GM21390 (cell line): ENCODE measurements at regions not wholly inside any gene's neighbourhood (a gene's known extent, or its start where the extent isn't known, plus 50 kb on each side); places are given as distances from the start of the nearest gene placed in this dataset.
A peak's percentile ranks its signal among the peaks of the same experiment; 100 is the strongest.

Experiments used
- ATAC-seq: cut with Tn5 transposase; IDR thresholded peaks from one replicate; pipeline ENCODE4 v1.9.1; 2021; ENCODE audit not compliant: unreplicated experiment

GRCh38 chr2:53452400-53452799 lies 315.2 kb upstream of the CHAC2 start:
- ATAC-seq, result no peak

DNA sequence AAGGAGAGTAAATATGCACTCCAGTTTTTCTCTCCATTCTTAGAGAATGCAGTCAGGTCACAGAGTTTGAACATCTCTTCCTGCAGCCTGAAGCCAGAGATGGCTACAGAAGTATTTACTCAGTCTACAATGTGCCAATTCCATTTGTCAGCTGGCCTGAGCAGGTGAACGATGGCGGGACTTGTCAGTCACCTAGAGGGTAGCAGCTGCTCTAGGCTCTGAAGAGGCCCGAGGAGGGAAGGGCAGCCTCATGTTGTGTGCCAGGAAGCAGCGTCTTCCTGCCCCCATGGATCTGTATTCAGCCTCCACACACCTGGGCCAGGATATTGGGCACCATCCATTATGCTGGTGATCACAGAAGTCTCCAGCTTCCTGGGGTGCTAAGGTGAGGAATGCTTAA lies 316.7 kb upstream of the CHAC2 start:
- no peak for ATAC-seq

GRCh38 chr2:53448591-53448990 lies 319.0 kb upstream of the CHAC2 start:
- ATAC-seq, result no peak

- ATAC-seq, result no peak
These were observed 319.5 kb upstream of the CHAC2 start for GRCh38 chr2:53448086-53448485.

DNA sequence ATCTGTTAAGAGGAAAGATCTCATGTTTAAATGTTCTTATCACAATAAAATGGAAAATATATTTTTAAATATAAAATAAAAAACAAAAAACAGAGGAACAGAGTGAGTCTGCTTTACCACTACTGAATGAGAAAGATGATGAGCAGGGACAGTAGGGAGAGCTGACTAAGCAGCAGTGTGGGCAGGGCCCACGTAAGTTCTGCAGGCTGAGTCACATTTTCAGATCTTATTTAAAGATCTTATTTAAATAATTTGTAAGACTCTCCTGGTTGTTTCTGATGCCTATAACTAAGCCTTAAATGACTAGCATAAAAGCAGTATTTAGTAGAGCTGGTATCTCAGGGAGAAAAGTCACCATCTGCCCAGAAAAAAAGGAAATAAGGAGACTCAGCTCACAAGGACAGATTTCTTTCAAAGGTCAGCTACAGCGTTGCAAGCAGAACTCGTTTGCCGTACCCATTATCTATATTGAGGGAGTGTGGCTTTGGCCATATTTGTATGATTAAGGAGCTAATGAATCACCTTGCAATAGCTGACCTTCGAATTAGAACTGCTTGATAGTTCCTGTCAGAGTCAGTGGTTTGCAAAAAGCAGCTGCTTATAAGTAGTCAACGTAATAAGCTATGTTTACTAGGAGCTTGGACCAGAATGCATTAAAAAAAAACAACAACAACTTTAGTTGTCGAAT lies 322.1 kb upstream of the CHAC2 start:
- peak; percentile 82 for ATAC-seq

DNA sequence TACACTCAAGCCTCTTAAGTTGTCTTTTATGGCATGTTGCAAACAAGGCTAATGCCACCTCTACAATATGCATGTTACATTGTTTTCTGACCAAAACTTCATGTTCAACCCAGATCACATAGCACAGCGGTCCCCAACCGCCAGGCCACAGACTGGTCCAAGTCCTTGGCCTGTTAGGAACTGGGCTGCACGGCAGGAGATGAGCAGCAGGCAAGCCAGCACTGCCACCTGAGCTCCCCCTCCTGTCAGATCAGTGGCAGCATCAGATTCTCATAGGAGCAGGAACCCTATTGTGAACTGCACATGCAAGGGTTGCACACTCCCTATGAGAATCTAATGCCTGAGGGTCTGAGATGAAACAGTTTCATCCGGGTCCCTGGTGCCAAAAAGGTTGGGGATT lies 324.8 kb upstream of the CHAC2 start:
- no peak for ATAC-seq

DNA sequence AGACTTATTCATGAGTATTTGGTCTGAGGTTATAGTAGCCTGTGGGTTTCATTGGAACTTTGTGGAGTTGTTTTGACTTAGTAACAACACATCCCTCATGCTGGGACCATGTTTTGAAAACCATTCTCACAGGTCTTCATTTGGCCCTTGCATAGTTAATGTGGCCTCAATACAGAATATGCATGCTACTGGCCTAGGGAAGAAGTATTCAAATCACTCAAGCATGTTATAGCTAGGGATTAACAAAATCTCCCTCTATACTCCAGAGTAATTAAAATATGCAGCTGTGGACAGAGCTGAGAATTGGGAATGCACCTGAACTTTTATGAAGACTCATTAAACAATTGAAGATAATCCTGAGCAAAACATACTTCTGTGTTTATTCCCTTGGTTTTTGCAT lies 325.5 kb upstream of the CHAC2 start:
- no peak for ATAC-seq

DNA sequence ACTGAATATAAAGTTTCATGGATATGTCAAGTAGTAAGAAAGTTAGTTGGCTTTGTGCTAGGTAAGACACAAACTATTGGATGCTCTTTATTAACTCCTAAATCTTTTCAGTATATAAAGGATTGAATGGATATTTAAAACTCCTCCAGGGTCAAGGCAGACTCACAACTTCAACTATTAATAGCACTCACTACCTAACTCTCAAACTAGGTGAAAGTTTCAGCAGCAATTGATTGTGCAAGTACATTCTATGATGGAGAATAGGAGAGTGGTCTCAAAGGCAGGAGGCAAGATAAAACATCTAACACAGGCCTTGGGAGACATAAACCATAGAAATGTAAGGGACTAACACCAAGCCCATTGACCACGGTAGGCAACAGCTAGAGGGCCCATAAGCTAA lies 328.9 kb upstream of the CHAC2 start:
- ATAC-seq, result no peak

DNA sequence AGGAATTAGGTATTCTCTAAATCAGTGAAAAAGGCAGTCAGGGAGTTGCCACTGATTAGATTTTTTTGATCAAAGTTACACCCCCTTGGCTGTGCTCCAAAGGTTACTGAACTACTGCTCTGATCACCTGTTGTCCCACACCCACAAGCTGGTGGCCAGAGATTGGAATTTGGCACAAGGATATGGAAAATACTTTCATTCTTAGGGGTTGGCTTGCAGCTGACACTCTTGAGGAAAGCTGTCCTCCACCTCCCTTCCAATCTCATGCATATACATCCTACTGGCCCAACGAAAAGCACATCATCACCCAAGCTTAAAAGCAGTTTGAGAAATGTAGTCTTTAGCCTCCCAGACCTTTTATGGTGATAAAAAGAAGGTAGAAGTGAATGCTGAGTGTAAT lies 329.5 kb upstream of the CHAC2 start:
- no peak for ATAC-seq

DNA sequence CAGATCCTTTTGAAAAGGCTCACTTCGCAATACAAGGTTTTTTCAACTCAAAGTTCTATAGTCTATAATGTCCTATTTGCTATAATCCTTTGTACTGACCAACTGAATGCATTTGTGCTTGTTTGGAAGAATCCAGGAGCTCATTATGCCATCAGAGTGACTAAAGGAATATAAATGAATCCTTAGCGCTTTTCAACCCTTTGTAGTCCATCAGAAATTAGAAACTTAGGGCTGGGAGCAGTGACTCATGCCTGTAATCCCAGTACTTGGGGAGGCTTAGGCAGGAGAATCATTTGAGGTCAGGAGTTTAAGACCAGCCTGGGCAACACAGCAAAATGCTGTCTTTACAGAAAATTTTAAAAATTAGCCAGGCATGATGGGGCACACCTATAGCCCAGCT lies 330.2 kb upstream of the CHAC2 start:
- ATAC-seq, result no peak

DNA sequence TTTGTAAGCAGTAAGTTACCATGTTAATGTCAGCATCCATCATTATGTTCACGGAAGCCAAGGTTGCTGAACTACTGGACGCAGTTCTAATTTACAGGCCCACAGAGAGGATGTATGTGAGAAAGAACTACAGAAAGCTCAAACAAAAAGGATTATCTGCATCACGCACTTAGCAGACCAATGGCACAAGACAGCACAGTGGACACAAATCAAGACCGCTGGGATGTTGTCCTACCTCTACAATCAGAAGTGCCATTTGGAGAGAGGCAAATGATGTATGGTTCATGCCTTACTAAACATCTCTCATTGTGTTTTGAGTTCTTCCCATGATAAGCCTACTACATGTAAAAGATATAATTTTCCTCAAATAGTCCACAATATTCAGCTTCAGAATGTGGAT lies 330.7 kb upstream of the CHAC2 start:
- no peak for ATAC-seq

DNA sequence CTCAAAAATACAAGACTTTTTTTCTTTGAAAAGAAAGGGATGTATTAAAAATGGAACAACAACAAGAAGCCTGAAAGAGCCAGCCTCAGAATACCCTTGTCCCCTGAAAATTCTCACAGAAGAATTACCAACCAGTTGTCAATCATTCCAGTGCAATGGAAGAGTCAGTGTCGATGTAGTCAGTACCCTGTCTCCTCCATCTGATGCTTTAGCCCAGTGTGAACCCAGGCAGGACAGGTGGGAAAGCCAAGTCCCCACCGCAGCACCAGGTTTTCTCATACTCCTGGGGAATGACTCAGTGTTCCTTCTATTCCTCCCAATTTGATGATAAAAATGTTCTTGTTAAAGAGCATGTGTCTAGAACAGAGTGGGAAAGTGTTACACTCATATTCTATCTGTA lies 332.0 kb upstream of the CHAC2 start:
- ATAC-seq, result no peak

DNA sequence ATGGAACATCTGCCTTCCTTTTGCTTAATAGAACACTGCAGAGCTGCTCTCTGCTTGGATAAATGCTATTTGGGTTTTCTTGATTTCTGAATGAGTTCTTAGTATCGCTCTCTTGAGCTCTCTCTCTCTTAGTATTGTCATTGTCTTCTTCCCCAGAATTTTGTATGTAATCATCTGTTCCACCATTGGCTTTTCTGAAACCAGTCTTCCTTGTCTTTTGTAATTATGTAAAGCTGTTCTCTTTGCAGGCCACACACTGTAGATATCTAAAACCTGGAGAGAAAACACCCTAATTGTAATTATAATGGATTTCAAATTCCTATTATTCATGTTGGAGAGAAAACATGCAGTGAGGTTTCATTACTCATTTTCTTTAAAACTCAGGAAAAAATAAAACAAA lies 333.1 kb upstream of the CHAC2 start:
- no peak for ATAC-seq

DNA sequence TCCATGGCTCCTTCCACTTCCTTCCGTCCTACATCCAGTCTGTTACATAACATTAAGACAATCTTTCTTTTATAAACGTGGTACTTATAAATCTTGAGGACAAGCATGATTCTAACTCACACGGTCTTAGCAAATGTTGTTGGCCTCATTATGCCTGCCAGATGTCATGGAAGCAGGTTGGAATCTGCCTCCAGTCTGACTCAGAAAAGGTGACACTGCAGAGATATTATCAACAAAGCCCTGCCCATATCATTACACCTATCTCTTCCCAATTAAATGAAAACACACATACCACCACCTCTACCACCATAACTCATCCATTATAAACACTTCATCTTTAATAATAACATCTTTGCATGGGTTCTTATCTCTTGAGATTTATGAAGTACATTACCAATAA lies 334.7 kb upstream of the CHAC2 start:
- ATAC-seq, result no peak

DNA sequence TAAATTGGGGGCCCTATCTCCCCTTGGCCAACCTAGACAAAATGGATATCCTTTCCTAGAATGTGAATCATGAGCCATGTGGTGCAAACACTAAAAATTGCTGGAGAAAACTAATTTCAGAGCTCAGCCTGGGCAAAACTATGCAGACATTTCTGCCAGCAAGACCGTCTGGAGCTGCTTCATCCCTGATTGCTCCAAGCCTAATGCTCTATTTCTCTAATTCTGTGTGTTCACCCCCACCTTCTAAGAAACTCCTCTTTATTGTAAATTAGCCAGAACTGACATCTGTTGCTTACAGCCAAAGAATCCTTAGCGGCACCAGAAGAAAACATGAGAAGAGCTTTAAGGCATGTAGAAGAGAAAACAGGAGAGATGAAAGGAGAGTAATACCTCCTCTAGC lies 337.7 kb upstream of the CHAC2 start:
- ATAC-seq, result no peak

DNA sequence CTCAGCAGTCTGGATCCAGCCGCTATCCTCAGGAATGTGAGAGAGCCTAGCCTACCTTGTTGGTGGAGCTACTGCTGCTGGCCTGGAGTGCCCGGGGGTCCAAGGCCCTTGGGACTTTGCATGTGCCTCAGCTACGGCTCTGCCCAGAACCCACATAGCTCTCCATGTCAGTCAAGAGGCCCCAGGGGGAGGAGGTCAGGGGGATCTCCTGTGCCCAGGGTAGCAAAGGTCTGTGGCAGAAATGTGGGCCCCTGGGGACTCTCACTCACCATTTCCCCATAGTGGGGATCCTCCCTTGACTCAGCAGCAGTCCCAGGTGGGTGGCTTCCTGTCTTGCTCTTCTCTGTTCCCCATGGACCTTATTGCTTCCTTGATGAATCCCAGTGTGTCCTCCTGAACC lies 342.7 kb upstream of the CHAC2 start:
- ATAC-seq, result peak; percentile 50

GRCh38 chr2:53423465-53423864 lies 344.1 kb upstream of the CHAC2 start:
- no peak for ATAC-seq

GRCh38 chr2:53422979-53423378 lies 344.6 kb upstream of the CHAC2 start:
- peak; percentile 73 for ATAC-seq

- no peak for ATAC-seq
These were observed 350.2 kb upstream of the CHAC2 start for GRCh38 chr2:53417385-53417784.

- ATAC-seq, result no peak
These were observed 360.1 kb upstream of the CHAC2 start for GRCh38 chr2:53407363-53408080.

DNA sequence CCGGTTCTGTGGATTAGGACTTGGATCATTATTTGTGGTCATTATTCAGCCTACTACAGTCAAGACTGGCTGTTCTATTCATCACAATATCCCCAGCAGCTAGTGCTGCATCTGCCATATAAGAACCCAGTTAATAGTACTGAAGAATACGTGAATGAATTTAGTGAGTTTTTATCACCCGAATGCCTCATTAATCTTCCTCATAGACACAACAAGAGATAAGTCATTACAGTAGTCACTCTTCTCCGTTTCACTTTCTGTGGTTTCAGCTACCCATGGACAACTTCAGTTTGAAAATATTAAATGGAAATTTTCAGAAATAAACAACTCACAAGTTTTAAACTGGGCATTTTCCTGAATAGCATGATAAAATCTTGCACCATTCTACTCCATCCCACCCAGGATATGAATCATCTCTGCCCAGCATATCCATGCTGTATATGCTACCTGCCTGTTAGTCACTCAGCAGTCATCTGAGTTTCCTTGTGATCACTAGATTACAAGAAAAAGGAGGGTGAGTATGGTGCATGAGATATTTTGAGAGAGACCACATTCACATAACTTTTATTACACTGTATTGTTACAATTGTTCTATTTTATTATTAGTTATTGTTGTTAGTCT lies 363.7 kb upstream of the CHAC2 start:
- peak; percentile 87 for ATAC-seq

DNA sequence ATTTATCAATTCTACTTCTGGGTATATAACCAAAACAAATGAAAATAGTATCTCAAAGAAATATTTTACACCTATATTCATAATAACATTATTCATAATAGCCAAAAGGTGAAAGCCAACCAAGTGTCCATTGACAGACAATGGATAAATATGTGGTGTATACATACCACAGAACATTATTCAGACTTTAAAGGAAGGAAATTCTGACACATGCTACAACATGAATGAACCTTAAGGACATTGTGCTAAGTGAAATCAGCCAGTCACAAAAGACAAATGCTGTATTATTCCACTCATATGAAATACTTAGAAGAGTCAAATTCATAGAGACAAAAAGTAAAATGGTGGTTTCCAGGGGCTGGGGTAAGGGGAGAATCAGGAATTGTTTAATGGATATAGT lies 370.5 kb upstream of the CHAC2 start:
- no peak for ATAC-seq
